ENCODE measurements at regions not wholly inside any gene's neighbourhood (a gene's known extent, or its start where the extent isn't known, plus 50 kb on each side); places are given as distances from the start of the nearest gene placed in this dataset.

- TF ChIP-seq TFDP2 (CRISPR knock-in tag; IDR thresholded peaks at IDR 0.05) (peak; percentile 73), NAIF1 (CRISPR knock-in tag; IDR thresholded peaks at IDR 0.05; ENCODE audit: borderline replicate concordance) (0 out of 2 replicates have a peak, but pooled peaks have one; percentile 31), ARID4A (CRISPR knock-in tag; IDR thresholded peaks at IDR 0.05; ENCODE audit: borderline replicate concordance) (peak; percentile 19; the same call in 1 of the 2 replicates), ATF7 (IDR thresholded peaks at IDR 0.05) (no peak), ATF7 (CRISPR knock-in tag; IDR thresholded peaks at IDR 0.05) (no peak), TCF12 (IDR thresholded peaks at IDR 0.05) (no peak), TCF12 (CRISPR knock-in tag; IDR thresholded peaks at IDR 0.05) (0 out of 2 replicates have a peak, but pooled peaks have one; percentile 45), MAX (IDR thresholded peaks at IDR 0.05) (peak; percentile 81), ZNF264 (CRISPR knock-in tag; IDR thresholded peaks at IDR 0.05) (no peak), SRF (IDR thresholded peaks at IDR 0.05; ENCODE audit: low read depth, low read length) (no peak), ZNF333 (CRISPR knock-in tag; IDR thresholded peaks at IDR 0.05; ENCODE audit: borderline replicate concordance) (0 out of 2 replicates have a peak, but pooled peaks have one; percentile 46), HMG20A (CRISPR knock-in tag; IDR thresholded peaks at IDR 0.05; ENCODE audit: borderline replicate concordance) (peak; percentile 70), KDM3A (CRISPR knock-in tag; IDR thresholded peaks at IDR 0.05; ENCODE audit: low read depth) (peak; percentile 72), DZIP1 (CRISPR knock-in tag; IDR thresholded peaks at IDR 0.05) (0 out of 2 replicates have a peak, but pooled peaks have one; percentile 24), KDM5B (CRISPR knock-in tag; IDR thresholded peaks at IDR 0.05; ENCODE audit: borderline replicate concordance) (peak; percentile 76; the same call in 1 of the 2 replicates), MED8 (CRISPR knock-in tag; IDR thresholded peaks at IDR 0.05; ENCODE audit: insufficient replicate concordance) (peak; percentile 96), BORCS8-MEF2B (CRISPR knock-in tag; IDR thresholded peaks at IDR 0.05) (peak; percentile 68; the same call in 1 of the 2 replicates), ZBTB10 (CRISPR knock-in tag; IDR thresholded peaks at IDR 0.05; ENCODE audit: borderline replicate concordance) (peak; percentile 39; the same call in 1 of the 2 replicates)
Observed at GRCh38 chr1:8197493-8198282, 120.2 kb upstream of the SLC45A1 start (continued).
